GM21723 (cell line): ENCODE measurements at regions not wholly inside any gene's neighbourhood (a gene's known extent, or its start where the extent isn't known, plus 50 kb on each side); places are given as distances from the start of the nearest gene placed in this dataset.
"Not testable (repeated sequence)": the region's sequence is repeated elsewhere in the genome, so short reads cannot be mapped to it uniquely, and the experiment has no call there.

Experiments
- ATAC-seq: cut with Tn5 transposase; IDR thresholded peaks from one replicate; pipeline ENCODE4 v1.9.1; 2021; ENCODE audit warnings: mild to moderate bottlenecking, moderate library complexity; ENCODE audit not compliant: unreplicated experiment

DNA sequence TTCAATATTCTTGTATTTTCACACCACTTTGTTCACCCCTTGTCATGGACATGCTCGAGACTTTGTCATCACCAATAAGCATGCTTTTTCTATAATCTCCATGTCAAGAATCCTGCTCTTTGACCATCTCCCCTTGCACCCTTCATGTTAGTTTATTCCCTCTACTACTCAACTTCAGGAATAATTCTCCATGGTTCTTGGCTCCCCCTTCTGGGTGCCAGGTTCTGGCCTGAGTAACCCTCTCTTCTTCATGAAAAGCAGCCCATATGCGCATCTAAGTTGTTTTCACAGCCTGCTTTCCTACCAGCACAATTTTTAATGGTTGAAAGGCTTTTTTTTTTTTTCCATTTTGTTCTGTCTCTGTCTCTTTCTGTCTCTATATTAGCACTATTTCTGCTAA lies 160.7 kb downstream of the LEPR start:
- ATAC-seq = no peak

GRCh38 chr1:65584399-65584798 lies 163.9 kb downstream of the LEPR start:
- no peak for ATAC-seq

DNA sequence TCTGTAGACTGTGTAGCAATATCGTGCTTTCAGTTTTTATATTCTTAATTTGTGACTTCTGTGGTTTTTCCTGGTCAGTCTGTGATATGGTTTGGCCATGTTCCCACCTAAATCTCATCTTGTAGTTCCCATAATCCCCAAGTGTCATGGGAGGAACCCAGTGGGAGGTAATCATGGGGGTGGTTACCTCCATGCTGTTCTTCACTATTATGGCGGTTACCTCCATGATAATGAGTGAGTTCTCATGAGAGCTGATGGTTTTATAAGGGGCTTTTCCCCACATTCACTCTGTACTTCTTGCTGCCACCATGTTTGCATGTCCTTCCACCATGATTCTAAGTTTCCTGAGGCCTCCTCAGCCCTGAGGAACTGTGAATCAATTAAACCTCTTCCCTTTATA lies 169.8 kb downstream of the LEPR start:
- ATAC-seq = no peak

- ATAC-seq = no peak
Observed at GRCh38 chr1:65593516-65593915, 173.0 kb downstream of the LEPR start.

- ATAC-seq = no peak
Observed at GRCh38 chr1:65595724-65596123, 175.3 kb downstream of the LEPR start.

GRCh38 chr1:65596768-65597167 lies 176.3 kb downstream of the LEPR start:
- ATAC-seq = no peak

GRCh38 chr1:65605621-65606020 lies 185.2 kb downstream of the LEPR start:
- ATAC-seq = no peak

- no peak for ATAC-seq
Observed at GRCh38 chr1:65606426-65606825, 186.0 kb downstream of the LEPR start.

DNA sequence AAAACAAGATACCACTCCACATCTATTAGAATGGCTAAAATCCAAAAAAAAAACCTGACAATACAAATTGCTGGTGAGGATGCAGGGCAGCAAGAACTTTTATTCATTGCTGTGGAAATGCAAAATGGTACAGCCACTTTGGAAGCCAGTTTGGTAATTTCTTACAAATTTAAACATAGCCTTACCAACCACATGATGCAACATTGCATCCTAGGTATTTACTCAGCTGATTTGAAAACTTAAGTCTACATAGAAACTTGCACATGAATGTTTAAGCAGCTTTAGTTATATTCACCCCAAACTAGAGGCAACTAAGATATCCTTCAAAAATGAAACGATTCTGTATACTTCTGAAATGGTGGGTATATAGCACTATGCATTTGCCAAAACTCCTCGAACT lies 178.8 kb upstream of the PDE4B start:
- no peak for ATAC-seq

- no peak for ATAC-seq
Observed at GRCh38 chr1:65615859-65616258, 176.8 kb upstream of the PDE4B start.

- ATAC-seq = not testable (repeated sequence)
Observed at GRCh38 chr1:65621721-65622120, 171.0 kb upstream of the PDE4B start.

DNA sequence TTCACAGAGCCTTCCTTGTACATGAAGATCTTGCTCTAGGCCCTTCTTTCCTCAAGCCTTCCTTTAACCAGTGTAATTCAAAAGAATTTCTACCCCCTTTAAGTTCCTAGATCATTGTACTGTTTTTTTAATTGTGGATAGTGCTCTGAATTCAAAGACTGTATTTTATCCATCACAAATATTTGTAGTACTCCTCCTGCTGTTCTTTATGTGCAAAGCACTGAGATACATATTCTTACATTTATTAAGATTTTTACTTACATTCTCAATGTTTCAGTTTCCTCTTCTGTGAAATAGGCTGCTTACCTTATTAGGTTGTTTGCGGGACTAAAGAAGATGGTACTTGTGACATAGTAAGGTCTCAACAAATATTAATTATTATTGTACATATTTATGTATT lies 168.8 kb upstream of the PDE4B start:
- ATAC-seq = no peak

GRCh38 chr1:65625528-65625927 lies 167.2 kb upstream of the PDE4B start:
- ATAC-seq = no peak

- no peak for ATAC-seq
Observed at GRCh38 chr1:65626003-65626402, 166.7 kb upstream of the PDE4B start.

DNA sequence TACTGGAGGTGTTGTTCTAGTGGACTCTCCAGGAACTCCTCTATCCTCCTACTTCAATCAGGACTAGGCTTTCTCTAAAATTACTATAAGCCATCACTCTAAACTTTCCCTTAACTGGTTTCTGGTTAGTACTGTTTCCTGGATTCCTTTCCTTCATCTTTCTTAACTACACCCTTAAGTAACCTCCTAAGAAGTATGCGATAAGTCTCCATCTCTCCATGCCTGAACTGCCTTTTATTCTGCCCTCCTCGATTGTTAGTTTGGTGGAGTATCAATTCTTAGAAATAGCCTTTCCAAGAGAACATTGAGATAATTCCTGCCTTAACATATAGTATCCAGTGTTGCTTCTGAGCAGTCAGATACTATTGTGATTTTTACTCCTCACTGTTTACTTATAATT lies 162.9 kb upstream of the PDE4B start:
- ATAC-seq = no peak

DNA sequence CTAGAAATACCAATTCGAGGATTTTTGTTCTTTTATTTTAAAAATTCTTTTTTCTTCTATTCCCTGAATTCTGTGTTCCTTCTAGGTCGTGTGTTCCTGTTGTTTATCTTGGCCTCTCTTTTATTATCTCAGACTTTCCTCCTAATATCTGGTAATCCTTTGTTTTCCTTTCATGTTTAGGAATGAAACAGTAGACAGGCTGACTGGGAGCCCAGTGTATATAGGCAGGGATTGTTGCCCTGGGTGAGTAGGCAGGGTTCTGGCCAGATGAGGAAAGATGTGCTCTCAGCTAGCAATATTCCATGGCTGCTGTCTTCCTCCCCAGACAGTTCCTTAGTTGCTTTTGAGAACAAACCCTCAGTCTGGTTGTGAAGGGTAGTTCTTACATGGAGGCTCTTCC lies 161.8 kb upstream of the PDE4B start:
- ATAC-seq = no peak

GRCh38 chr1:65632235-65632634 lies 160.5 kb upstream of the PDE4B start:
- ATAC-seq = no peak

DNA sequence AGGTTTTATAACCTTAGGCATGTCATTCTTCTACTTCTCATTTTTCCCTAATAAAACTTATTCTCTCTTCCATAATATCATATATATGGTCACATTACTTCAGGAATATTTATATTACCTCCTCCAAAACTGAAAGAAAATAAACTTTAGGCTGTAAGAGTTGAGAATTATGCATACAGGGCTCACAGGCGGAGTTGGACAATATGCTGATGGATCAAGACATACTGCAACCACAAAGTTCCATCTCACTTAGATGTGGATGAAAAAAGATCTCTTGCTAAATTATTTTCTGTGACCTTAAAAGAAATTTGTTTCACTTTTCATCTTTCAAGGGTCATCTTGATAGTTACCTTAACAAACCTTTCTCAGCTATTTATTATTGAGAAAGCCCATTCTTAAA lies 152.6 kb upstream of the PDE4B start:
- no peak for ATAC-seq

- ATAC-seq = not testable (repeated sequence)
Observed at GRCh38 chr1:65649185-65649584, 143.5 kb upstream of the PDE4B start.

DNA sequence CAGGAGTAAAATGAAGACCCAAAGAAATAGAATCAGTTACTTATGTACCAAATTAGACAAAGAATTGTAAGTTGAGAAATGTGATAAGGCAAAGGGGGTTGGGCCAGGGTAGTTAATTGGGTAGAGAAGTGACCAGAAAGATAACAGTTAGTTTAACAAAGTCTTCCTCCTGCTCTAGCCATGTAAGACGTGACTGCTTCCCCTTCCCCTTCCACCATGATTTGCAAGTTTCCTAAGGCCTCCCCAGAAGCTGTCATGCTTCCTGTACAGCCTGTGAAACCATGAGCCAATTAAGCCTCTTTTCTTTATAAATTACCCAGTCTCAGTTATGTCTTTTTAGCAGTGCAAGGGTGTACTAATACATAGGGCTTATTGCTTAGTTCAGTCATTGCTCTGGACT lies 142.0 kb upstream of the PDE4B start:
- ATAC-seq = no peak

DNA sequence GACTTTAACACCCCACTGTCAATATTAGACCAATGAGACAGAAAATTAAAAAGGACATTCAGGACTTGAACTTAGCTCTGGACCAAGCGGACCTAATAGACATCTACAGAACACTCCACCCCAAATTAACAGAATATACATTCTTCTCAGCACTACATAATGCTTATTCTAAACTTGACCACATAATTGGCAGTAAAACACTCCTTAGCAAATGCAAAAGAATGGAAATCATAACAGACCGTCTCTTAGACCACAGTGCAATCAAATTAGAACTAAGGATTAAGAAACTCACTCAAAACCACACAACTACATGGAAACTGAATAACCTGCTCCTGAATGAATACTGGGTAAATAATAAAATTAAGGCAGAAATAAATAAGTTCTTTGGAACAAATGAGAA lies 138.2 kb upstream of the PDE4B start:
- not testable (repeated sequence) for ATAC-seq

DNA sequence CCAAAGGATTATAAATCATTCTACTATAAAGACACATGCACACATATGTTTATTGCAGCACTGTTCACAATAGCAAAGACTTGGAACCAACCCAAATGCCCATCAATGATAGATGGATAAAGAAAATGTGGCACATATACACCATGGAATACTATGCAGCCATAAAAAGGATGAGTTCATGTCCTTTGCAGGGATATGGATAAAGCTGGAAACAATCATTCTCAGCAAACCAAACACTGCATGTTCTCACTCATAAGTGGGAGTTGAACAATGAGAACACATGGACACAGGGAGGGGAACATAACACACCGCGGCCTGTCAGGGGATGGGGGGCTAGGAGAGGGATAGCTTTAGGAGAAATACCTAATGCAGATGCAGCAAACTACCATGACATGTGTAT lies 135.1 kb upstream of the PDE4B start:
- not testable (repeated sequence) for ATAC-seq

- no peak for ATAC-seq
Observed at GRCh38 chr1:65658122-65658521, 134.6 kb upstream of the PDE4B start.

DNA sequence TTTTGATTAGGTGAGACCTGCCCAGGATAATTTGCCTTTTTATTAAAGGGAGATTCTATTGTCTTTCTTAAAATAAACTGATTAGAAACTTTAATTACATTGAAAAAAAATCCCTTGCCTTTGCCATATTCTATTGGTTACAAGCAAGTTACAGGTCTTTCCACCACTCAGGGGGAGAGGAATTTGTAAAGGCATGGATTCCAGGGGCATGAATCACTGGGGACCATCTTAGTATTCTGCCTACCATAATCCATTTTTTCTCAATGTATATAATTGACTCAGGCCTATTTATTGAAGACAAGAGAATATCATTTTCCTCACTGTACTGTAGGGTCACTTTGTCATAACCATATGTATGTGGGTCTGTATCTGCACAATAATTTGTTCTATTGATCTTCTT lies 124.3 kb upstream of the PDE4B start:
- ATAC-seq = no peak
